GM19351 (cell line): ENCODE measurements at regions not wholly inside any gene's neighbourhood (a gene's known extent, or its start where the extent isn't known, plus 50 kb on each side); places are given as distances from the start of the nearest gene placed in this dataset.

Source experiments
- ATAC-seq: cut with Tn5 transposase; IDR thresholded peaks from one replicate; pipeline ENCODE4 v1.9.1; 2021; ENCODE audit warnings: mild to moderate bottlenecking, moderate library complexity; ENCODE audit not compliant: unreplicated experiment

DNA sequence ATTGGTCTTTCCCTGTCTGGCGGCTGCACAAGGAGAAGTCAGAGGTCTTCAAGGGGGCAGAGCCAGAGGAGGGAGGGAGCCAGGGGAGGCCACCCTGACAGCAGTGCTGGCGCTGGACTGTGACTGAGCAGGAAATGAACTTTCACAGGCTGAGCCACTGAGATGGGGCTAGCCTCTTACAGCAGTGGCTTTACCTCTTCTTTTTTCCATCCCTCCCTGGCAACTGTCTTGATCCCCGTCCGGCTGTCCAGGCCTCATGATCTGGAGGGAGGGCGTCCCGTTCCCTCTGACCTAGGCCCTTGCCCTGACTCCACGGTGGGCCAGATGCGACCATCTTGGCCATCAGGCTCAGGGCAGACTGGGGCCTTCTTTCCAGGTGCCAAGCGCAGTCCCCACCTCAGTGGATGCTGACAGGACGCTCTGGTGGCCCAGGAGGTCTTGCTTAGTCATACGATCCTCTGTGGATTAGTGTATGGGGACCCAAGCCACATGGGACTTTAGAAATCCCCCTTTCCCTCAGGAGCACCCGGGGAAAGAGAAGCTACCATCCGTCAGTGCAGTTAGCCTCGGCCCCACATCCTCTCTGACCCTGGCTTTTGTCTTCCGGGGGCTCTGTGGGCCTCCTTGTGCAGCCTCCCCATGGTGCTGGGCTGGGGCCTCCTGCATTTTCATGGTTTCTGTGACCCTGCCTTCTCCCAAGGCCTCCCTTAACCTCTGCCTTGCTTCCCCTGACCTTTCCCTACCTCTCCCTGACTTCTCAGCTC, 57.4 kb upstream of the CCDC167 start:
- no peak for ATAC-seq

DNA sequence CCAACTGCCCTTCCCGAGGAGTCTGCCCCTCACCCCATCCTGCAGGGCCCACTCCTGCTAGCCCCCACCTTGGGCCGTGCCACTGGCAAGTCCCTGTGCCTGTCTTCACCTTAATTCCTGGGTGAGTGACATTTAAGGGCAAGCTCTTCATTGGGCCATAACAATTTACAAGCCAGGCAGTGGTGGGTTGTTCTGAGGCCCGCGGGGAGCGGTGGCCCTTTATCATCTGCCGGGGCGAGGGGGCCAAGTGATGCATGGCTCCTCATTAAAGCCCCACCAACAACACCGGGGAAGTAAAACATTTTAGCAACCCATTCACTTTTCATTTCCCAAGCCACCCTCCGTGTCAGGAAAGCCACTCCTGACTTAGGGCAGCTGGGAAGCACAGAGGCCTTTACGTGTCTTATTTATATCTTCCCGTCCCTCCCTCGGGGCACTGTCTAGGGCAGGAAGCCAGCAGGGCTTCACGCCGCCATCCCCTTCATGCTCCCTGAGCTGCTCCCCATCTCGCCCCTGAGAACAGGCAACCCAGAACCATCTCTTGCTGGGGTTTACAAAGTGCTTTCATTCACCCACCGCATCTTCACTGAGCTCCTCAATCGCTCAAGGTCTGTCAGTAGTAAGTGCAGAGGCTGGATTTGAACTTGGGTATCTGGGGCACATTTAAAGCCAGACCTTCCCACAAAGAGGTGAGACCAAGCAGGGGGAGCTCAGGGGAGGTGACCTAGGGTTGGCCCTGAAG, 55.5 kb upstream of the CCDC167 start:
- no peak for ATAC-seq

DNA sequence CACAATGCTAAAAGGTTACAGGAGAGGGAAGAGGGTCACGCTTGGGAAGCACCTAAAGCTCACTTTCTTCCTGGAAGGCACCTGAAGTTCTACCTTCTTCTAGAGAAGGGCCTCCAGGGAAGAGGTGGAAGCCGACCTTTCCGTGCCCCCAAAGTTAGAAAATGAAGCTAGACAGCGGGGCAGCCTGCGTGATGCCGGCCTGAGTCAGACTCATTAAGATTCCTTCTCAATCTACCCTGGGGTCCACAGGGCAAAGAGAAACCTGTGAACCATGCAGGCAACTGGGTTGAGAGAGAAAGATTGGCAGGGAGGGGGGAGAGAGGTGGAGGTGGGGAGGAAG, 54.8 kb upstream of the CCDC167 start:
- no peak for ATAC-seq

DNA sequence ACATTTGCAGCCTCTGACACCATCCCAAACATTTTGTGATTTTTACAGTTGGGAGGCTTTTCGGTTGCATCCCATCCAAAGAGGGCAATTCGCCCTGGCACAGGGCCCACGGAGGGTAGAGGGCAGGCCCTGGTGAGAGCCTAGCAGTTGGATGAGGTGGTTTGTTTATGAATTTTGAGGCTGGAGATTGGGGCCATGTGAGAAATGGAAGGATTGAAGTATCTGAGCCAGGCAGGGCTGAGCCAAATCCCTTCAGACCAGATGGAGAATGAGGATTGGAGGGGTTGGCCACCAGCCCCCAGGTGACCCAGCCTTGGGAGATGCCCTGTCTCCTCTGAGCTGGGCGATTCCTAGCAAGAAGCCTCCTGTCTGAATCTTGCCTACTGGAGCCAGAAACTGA, 52.6 kb upstream of the CCDC167 start:
- ATAC-seq: no peak

DNA sequence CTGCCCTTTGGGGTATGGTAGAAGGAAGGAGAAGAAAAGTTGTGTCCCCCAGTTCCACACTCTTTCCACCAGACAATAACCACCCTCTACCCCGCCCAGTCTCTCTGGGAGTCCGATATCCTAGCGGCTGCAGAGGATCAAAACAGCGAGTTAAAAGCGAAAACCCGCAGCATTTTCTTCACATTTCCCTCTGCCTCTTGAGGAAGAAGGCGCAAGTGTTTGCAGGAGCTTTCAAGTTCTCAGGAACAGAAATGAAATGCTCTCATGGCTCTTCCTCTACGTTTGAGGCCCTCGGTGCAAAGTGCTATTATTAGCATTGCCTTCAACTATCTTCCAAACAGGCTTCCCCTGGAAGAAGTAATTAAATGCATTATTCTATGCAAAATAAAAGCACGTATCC, 52.2 kb upstream of the CCDC167 start:
- no peak for ATAC-seq

DNA sequence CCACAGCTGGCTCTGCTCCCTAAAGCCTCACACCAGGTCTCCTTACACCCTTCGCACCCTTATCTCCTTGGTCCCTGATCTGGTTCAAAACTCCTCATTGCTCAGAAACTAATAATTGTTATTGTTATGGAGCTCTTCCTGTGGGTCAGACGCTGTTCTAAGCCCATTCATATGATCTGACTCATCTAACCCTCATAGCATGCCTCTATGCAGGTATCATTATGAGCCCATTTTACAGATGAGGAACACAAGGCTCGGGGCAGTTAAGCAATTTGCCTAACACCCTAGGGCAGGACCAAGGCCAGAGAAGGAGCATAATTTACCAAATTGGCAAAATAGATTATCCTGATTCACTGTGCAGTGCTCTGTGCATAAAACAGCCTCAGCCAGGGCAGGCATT, 51.8 kb upstream of the CCDC167 start:
- ATAC-seq: no peak

DNA sequence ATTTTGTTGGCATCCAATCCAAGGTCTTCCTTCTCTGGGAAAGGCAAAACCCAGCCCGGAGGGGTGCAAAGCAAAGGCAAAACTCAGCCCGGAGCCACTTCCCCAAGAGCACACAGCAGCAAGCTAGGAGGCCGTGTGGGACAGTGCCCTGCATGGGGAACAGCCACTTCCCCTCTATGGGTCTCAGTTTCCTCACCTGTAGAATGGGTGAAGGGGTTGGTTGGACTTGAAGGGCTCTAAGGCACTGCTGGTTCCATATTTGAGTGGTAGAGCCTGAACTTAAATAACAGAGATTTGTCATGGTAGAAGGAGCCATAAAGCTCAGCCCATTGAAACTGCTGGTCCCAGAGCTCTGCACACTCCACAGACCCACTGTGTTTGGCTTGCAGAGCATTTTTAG, 51.3 kb upstream of the CCDC167 start:
- no peak for ATAC-seq

DNA sequence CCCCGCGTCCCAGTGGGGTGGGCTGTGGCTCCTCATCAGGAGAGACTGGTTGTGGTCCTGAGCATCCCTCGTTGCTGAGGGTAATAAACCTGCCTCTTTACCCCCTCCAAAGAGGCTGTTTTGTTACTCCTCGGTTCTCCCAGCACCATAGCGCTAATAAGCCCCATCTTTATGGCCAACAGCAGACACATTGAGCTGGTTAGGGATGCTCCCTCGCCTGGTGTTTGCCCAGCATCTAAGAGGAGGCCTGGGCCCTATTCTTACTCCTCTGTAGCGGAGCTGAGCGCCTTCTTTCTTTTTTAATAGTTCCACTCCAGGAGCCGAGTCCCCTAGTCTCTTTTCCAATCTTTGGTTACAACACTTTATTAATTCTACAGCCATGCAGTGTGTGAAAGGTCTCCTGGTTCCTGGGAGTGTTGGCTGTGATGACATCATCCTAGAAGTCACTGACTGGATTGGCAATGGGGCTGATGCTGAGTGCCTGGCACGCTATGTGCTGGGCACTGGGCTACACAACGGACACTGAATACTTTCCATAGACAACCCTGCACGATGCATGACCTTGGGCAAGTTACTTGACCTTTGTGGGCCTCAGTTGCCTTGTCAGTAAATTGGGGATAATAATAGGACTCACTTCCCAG, 50.6 kb upstream of the CCDC167 start:
- no peak for ATAC-seq

DNA sequence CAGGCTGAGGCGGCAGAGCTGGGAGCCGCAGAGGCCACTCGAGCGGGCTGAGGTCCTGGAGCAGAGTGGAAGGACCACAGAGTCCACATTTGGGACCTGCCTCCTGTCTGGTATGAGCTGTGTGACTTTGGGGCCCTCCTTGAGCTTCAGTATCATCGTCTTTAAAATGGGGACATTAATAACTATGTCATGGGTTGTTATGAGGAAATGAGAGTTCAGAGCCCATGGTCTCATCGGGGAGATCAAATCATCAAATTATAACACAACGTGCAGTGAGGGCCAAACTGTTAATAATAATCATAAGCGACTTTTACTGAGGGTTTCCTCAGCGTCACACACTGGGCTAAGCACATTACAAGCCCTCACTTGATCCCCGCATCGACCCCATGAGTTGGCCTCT, 49.9 kb upstream of the CCDC167 start:
- no peak for ATAC-seq
